ENCODE measurements at regions not wholly inside any gene's neighbourhood (a gene's known extent, or its start where the extent isn't known, plus 50 kb on each side); places are given as distances from the start of the nearest gene placed in this dataset.
"Not testable (repeated sequence)": the region's sequence is repeated elsewhere in the genome, so short reads cannot be mapped to it uniquely, and the experiment has no call there.

- H3K4me3 Mint-ChIP-seq = no peak overlapping the region
- CTCF ChIA-PET = no interaction called here
- POLR2A ChIA-PET = no interaction called here
- H3K9me3 Mint-ChIP-seq = no peaks in the 10 kb centered on the region
- H3K27me3 Mint-ChIP-seq = no peaks in the 10 kb centered on the region
- DNase-seq = no peak
- H3K27ac Mint-ChIP-seq = no peak overlapping the region
- no peaks in the 10 kb centered on the region for H3K4me1 Mint-ChIP-seq
- no peaks in the 10 kb centered on the region for H3K36me3 Mint-ChIP-seq (ENCODE audit: low read depth)
Observed at GRCh38 chr18:68394705-68395104, 320.2 kb downstream of the TMX3 start.

- Mint-ChIP-seq H3K27me3 (no peaks in the 10 kb centered on the region), H3K36me3 (ENCODE audit: low read depth) (no peaks in the 10 kb centered on the region), H3K4me1 (no peaks in the 10 kb centered on the region), H3K9me3 (no peaks in the 10 kb centered on the region), H3K27ac (no peak overlapping the region), H3K4me3 (no peak overlapping the region)
- ChIA-PET CTCF (no interaction called here), POLR2A (no interaction called here)
- no peak for DNase-seq
Observed at GRCh38 chr18:68391801-68392200, 323.1 kb downstream of the TMX3 start.

DNA sequence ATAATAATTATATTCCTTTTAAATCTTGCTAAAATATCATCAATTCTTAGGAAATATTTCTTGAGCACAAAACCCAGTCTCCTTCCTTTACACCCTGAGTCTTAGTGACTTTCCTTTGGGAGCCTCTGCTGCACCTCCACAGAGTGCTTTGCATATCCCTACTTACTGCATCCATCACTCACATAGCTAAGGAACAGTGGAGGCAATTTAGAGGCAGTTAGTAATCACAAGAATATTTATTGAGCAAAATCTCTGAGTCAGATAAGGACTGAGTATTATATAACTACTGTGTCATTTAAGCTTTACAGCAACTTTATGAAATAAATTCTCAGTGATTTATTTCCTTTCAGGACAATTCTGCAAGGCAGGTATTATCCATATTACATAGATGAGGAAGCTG, 327.7 kb downstream of the TMX3 start:
- ChIA-PET POLR2A (no interaction called here), CTCF (no interaction called here)
- no peak for DNase-seq
- Mint-ChIP-seq H3K4me1 (no peaks in the 10 kb centered on the region), H3K9me3 (no peaks in the 10 kb centered on the region), H3K27ac (no peak overlapping the region), H3K27me3 (no peaks in the 10 kb centered on the region), H3K36me3 (ENCODE audit: low read depth) (no peaks in the 10 kb centered on the region), H3K4me3 (no peak overlapping the region)

DNA sequence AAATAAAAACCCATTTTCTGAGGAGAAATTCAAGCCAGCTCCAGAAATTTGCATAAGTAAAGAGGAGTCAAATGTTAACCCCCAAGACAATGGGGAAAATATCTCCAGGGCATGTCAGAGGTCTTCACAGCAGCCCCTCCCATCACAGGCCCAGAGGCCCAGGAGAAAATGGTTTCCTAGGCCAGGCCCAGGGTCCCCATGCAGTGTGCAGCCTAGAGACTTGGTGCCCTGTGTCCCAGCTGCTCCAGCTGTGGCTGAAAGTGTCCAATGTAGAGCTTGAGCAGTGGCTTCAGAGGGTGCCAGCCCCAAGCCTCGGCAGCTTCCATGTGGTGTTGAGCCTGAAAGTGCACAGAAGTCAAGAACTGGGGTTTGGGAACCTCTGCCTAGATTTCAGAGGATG, 330.9 kb downstream of the TMX3 start:
- H3K36me3 Mint-ChIP-seq (ENCODE audit: low read depth); H3K9me3 Mint-ChIP-seq; H3K27ac Mint-ChIP-seq; POLR2A ChIA-PET; H3K27me3 Mint-ChIP-seq; H3K4me3 Mint-ChIP-seq; H3K4me1 Mint-ChIP-seq; DNase-seq; CTCF ChIA-PET: not testable (repeated sequence)

- no peaks in the 10 kb centered on the region for H3K9me3 Mint-ChIP-seq
- ChIA-PET POLR2A (no interaction called here), CTCF (no interaction called here)
- DNase-seq = no peak
- no peaks in the 10 kb centered on the region for H3K27me3 Mint-ChIP-seq
- H3K36me3 Mint-ChIP-seq (ENCODE audit: low read depth) = no peaks in the 10 kb centered on the region
- H3K4me1 Mint-ChIP-seq = no peaks in the 10 kb centered on the region
- no peak overlapping the region for H3K4me3 Mint-ChIP-seq
- no peak overlapping the region for H3K27ac Mint-ChIP-seq
Observed at GRCh38 chr18:68376926-68377325, 338.0 kb downstream of the TMX3 start.

DNA sequence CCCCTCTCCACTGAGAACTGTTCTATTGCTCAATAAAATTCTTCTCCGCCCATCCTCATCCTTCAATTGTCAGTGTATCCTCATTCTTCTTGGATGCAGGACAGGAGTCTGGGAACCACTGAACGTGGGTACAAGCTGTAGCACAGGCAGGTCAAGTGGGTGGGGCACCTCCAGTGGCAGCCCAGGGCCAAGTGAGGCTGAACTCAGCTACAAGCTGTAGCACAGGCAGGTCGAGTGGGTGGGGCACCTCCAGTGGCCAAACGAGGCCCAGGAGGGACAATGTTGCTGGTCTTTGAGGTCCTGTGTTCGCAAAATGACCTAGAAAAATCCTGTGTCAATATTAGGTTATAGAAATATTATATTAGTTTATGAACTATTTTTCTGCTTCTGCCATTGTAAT, 352.0 kb downstream of the TMX3 start:
- Mint-ChIP-seq H3K27ac (no peak overlapping the region), H3K4me3 (no peak overlapping the region), H3K27me3 (no peaks in the 10 kb centered on the region), H3K4me1 (no peaks in the 10 kb centered on the region), H3K36me3 (ENCODE audit: low read depth) (no peaks in the 10 kb centered on the region), H3K9me3 (no peaks in the 10 kb centered on the region)
- no peak for DNase-seq
- CTCF ChIA-PET = no interaction called here
- POLR2A ChIA-PET = no interaction called here

- Mint-ChIP-seq H3K27me3 (no peaks in the 10 kb centered on the region), H3K4me3 (no peak overlapping the region), H3K4me1 (no peaks in the 10 kb centered on the region), H3K9me3 (no peaks in the 10 kb centered on the region), H3K27ac (no peak overlapping the region), H3K36me3 (ENCODE audit: low read depth) (no peaks in the 10 kb centered on the region)
- DNase-seq = no peak
- POLR2A ChIA-PET = no interaction called here
- CTCF ChIA-PET = no interaction called here
Observed at GRCh38 chr18:68355637-68356036, 359.3 kb downstream of the TMX3 start.

GRCh38 chr18:68354176-68354575, 360.7 kb downstream of the TMX3 start:
- POLR2A ChIA-PET = no interaction called here
- H3K4me1 Mint-ChIP-seq = no peaks in the 10 kb centered on the region
- H3K9me3 Mint-ChIP-seq = no peaks in the 10 kb centered on the region
- no peak overlapping the region for H3K4me3 Mint-ChIP-seq
- H3K27me3 Mint-ChIP-seq = no peaks in the 10 kb centered on the region
- H3K36me3 Mint-ChIP-seq (ENCODE audit: low read depth) = no peaks in the 10 kb centered on the region
- CTCF ChIA-PET = no interaction called here
- H3K27ac Mint-ChIP-seq = no peak overlapping the region
- no peak for DNase-seq

DNA sequence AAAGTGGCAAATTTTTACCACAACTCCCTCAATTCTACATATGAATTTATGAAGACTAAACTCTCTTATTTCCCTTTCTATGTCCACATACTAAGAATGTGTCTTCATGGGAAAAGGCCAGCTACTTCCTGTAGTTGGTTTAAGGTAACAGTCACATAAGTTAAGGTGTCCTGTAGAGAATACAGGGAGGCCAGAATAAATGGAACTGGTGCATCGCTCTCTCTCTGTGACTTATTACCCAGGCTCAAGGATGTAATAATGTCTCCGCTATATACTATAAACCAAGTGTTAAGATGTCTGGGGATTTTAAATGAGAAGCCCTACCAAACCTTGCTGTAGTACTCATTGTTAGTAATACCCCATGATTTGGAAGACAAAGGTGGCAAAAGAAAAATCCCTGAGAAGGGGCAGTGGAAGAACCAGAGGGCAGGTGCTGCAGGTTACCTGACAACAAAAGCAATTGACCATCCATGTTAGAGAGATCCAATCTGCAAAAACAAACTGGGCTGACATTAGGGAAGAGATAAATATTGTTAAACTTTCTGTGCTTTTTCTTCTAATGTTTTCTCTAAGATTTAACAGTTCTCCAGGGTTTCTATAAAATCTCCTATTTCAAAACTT, 372.8 kb downstream of the TMX3 start:
- ChIA-PET CTCF (no interaction called here), POLR2A (no interaction called here)
- H3K9me3 Mint-ChIP-seq = no peaks in the 10 kb centered on the region
- no peaks in the 10 kb centered on the region for H3K36me3 Mint-ChIP-seq (ENCODE audit: low read depth)
- no peaks in the 10 kb centered on the region for H3K4me1 Mint-ChIP-seq
- no peak for DNase-seq
- no peaks in the 10 kb centered on the region for H3K27me3 Mint-ChIP-seq
- no peak overlapping the region for H3K4me3 Mint-ChIP-seq
- no peak overlapping the region for H3K27ac Mint-ChIP-seq

GRCh38 chr18:68340606-68341005, 374.3 kb downstream of the TMX3 start:
- no peaks in the 10 kb centered on the region for H3K9me3 Mint-ChIP-seq
- no peaks in the 10 kb centered on the region for H3K36me3 Mint-ChIP-seq (ENCODE audit: low read depth)
- no peaks in the 10 kb centered on the region for H3K4me1 Mint-ChIP-seq
- H3K27me3 Mint-ChIP-seq = no peaks in the 10 kb centered on the region
- CTCF ChIA-PET = no interaction called here
- POLR2A ChIA-PET = no interaction called here
- H3K27ac Mint-ChIP-seq = no peak overlapping the region
- no peak for DNase-seq
- no peak overlapping the region for H3K4me3 Mint-ChIP-seq

DNA sequence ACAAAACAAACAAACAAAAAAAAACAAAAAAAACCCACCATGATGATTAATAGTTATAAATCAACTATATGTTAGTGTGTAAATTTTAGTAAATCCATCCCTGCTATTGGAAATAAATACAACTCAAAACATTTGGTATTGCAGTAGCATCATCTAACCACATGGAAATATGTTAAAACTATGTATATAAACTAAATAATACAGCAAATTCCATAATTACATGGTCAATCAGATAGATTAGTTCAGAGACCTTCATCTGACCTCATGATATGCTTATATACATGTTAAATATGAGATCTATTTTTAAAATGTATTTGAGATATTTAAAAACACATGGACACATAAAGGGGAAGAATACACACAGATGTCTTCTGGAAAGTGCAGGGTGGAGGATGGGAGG, 384.2 kb downstream of the TMX3 start:
- POLR2A ChIA-PET = no interaction called here
- Mint-ChIP-seq H3K36me3 (ENCODE audit: low read depth) (no peaks in the 10 kb centered on the region), H3K9me3 (no peaks in the 10 kb centered on the region), H3K4me3 (no peak overlapping the region), H3K4me1 (no peaks in the 10 kb centered on the region), H3K27me3 (no peaks in the 10 kb centered on the region), H3K27ac (no peak overlapping the region)
- no peak for DNase-seq
- CTCF ChIA-PET = no interaction called here

DNA sequence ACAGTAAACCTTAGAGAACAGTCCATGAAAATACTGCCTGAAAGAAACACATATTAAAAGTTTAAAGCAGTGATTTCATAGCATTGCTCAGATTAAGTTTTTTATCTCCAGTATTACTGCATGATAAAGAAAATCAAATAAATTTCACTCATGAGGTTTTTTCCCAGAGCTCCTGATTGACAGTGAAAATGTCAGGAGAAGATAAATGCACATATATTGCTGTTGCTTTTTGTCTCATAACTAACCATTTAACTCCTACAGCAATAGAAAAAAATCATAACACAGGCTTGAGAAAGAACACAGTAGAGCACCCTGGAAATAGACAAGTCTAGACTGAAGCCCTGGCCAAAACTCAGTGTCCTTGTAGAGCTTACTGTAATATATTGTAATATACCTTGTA, 391.0 kb downstream of the TMX3 start:
- Mint-ChIP-seq H3K4me3 (no peak overlapping the region), H3K4me1 (no peaks in the 10 kb centered on the region), H3K36me3 (ENCODE audit: low read depth) (no peaks in the 10 kb centered on the region), H3K9me3 (no peaks in the 10 kb centered on the region), H3K27ac (no peak overlapping the region), H3K27me3 (no peaks in the 10 kb centered on the region)
- ChIA-PET POLR2A (no interaction called here), CTCF (no interaction called here)
- no peak for DNase-seq

DNA sequence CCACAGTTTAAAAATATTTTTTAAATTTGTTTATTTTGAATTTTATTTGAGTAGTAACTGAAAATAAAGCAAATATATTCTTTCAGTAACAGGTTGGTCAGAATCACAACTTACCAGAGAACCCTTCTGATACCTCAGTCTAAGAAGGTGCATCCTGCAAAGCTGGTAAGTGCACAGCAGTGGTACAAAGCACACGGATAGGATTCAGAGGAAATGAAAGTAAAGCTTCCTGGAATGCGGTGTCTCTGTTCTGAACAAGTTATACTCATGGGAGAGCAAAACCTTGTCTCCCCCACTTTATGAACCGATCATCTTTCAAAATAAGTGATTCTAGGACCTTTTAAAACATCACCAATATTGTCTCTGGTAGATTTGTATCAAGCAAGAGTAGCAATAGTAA, 398.3 kb downstream of the TMX3 start:
- no peak for DNase-seq
- Mint-ChIP-seq H3K9me3 (no peaks in the 10 kb centered on the region), H3K27me3 (no peaks in the 10 kb centered on the region), H3K4me1 (no peaks in the 10 kb centered on the region), H3K27ac (no peak overlapping the region), H3K4me3 (no peak overlapping the region), H3K36me3 (ENCODE audit: low read depth) (no peaks in the 10 kb centered on the region)
- ChIA-PET CTCF (no interaction called here), POLR2A (no interaction called here)

- no peak overlapping the region for H3K4me3 Mint-ChIP-seq
- no peaks in the 10 kb centered on the region for H3K9me3 Mint-ChIP-seq
- ChIA-PET POLR2A (no interaction called here), CTCF (no interaction called here)
- H3K36me3 Mint-ChIP-seq (ENCODE audit: low read depth) = no peaks in the 10 kb centered on the region
- no peaks in the 10 kb centered on the region for H3K4me1 Mint-ChIP-seq
- no peak overlapping the region for H3K27ac Mint-ChIP-seq
- no peak for DNase-seq
- no peaks in the 10 kb centered on the region for H3K27me3 Mint-ChIP-seq
Observed at GRCh38 chr18:68314403-68314802, 400.5 kb downstream of the TMX3 start.

DNA sequence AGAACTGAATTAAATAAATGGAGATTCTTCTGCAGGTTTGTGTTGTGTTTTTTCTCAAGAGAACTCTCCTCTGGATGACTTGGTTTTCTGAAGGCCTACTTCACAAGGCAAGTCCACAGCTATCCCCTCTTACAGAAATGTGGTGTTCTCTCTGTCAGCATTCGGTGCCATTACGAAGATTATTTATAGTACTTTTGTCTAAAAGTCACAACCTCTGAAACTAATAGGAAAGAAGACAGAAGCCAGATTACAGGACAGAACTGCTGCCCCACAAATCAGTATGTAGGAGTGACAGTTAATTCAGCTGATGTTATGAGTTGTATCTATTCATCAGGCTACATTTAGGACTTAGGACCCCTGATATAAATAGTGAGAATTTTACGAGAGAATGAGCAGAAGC, 413.5 kb downstream of the TMX3 start:
- no peaks in the 10 kb centered on the region for H3K4me1 Mint-ChIP-seq
- POLR2A ChIA-PET = no interaction called here

More for the DNA sequence above, 413.5 kb downstream of the TMX3 start:
- Mint-ChIP-seq H3K36me3 (ENCODE audit: low read depth) (no peaks in the 10 kb centered on the region), H3K27ac (no peak overlapping the region), H3K4me3 (no peak overlapping the region), H3K9me3 (no peaks in the 10 kb centered on the region), H3K27me3 (no peaks in the 10 kb centered on the region)
- CTCF ChIA-PET = no interaction called here
- no peak for DNase-seq
